GM12801 (cell line): ENCODE measurements at regions not wholly inside any gene's neighbourhood (a gene's known extent, or its start where the extent isn't known, plus 50 kb on each side); places are given as distances from the start of the nearest gene placed in this dataset.

ENCODE experiments used
- TF ChIP-seq, protein P1 (sequence below): IDR thresholded peaks from one replicate; pipeline ENCODE4 v1.5.1; 2011; ENCODE audit warnings: control low read depth; ENCODE audit not compliant: insufficient read length; ENCODE audit errors: extremely low read depth

- TF ChIP-seq, protein P1, sequence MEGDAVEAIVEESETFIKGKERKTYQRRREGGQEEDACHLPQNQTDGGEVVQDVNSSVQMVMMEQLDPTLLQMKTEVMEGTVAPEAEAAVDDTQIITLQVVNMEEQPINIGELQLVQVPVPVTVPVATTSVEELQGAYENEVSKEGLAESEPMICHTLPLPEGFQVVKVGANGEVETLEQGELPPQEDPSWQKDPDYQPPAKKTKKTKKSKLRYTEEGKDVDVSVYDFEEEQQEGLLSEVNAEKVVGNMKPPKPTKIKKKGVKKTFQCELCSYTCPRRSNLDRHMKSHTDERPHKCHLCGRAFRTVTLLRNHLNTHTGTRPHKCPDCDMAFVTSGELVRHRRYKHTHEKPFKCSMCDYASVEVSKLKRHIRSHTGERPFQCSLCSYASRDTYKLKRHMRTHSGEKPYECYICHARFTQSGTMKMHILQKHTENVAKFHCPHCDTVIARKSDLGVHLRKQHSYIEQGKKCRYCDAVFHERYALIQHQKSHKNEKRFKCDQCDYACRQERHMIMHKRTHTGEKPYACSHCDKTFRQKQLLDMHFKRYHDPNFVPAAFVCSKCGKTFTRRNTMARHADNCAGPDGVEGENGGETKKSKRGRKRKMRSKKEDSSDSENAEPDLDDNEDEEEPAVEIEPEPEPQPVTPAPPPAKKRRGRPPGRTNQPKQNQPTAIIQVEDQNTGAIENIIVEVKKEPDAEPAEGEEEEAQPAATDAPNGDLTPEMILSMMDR: no peak
Measured at GRCh38 chr1:37130221-37130948, 96.1 kb upstream of the GRIK3 start.

DNA sequence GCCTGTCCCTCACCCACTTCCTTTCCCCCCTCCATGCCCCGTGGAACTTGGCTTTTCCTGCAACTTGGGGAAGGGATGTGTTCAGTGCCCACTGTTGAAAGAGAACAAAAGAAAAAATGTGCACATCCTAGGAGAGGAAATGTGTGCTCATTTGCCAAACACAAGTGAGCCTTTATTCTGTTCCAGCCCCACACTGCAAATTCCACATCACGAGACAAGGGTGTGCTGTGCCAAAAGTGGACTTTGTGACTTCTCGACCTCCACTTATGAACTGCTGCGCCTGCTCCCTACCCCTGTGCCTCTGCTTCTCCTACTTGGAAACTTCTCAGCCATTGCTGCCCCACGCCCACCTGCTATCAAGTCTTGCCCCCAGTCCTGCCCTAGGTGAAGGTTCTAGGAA, 97.0 kb upstream of the GRIK3 start:
- TF ChIP-seq, protein P1: no peak

- TF ChIP-seq, protein P1: no peak
Measured at GRCh38 chr1:37133276-37134145, 99.2 kb upstream of the GRIK3 start.

- TF ChIP-seq, protein P1: no peak
Measured at GRCh38 chr1:37134599-37134998, 100.3 kb upstream of the GRIK3 start.

DNA sequence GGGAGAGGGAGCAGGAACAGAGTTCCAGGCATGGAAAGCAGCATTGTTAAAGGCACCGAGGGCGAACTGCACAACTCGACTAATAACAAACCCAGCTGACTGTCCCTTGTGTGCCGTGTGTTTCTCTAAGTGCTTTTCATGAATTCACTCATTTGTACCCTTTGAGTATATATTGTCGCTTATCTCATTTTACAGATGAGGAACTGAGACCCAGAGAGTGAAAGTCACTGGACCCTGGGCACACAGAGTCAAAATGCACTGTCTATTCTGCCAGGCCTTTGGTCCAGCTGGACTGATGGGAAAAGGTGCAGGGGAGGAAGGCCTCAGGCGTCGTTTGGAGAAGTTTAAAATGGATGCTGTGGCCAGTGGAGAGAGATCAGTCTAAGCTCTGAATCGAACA, 100.7 kb upstream of the GRIK3 start:
- TF ChIP-seq, protein P1: no peak

- TF ChIP-seq, protein P1: no peak
Measured at GRCh38 chr1:37137014-37137413, 102.7 kb upstream of the GRIK3 start.

DNA sequence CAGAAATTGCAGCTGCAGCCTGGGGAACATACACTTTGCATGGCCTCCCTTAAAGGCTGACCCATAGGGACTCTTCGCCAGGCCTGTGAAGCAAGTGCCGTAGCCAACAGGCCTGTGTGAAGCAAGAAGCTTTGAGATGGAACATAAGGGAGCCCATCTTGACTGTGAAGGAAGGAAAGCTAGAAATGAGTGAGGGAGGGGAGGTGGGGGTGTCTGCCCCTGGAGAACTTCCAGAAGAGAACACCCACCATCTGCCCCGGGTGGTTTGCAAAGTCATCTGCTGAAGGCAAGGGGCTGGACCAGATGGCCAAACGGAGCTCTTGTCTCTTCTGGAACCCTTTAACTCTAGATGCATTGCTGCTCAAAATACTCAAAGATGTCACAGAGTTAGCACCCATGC, 103.3 kb upstream of the GRIK3 start:
- TF ChIP-seq, protein P1: no peak
